Mesendoderm (in vitro differentiated cells): ENCODE measurements at regions not wholly inside any gene's neighbourhood (a gene's known extent, or its start where the extent isn't known, plus 50 kb on each side); places are given as distances from the start of the nearest gene placed in this dataset.

ENCODE experiments used
- DNase-seq: peaks from one replicate; pipeline ENCODE4 v3.0.0; 2013
- H2AK5ac ChIP-seq: 2 replicates; pipeline ENCODE4 v1.6.1; 2013; ENCODE audit warnings: low read length, inconsistent platforms
- H2BK120ac ChIP-seq: 2 replicates; pipeline ENCODE4 v1.6.1; 2013; ENCODE audit warnings: low read depth, mild to moderate bottlenecking, low read length, moderate library complexity, mixed read lengths
- H2BK15ac ChIP-seq: replicated peaks from 2 replicates; pipeline ENCODE4 v1.6.1; 2013; ENCODE audit warnings: low read depth, mild to moderate bottlenecking, moderate library complexity
- H2BK5ac ChIP-seq: 2 replicates; pipeline ENCODE4 v1.6.1; 2013; ENCODE audit warnings: low read length, inconsistent platforms
- H3K18ac ChIP-seq: 2 replicates; pipeline ENCODE4 v1.6.1; 2013; ENCODE audit warnings: mild to moderate bottlenecking, low read length, mixed read lengths
- H3K23ac ChIP-seq: one replicate; pipeline ENCODE4 v1.6.1; 2013; ENCODE audit warnings: low read length
- H3K27ac ChIP-seq: 2 replicates; pipeline ENCODE4 v1.5.1; 2013; ENCODE audit warnings: low read depth, mild to moderate bottlenecking, inconsistent platforms, low read length, moderate library complexity
- H3K27me3 ChIP-seq: 2 replicates; pipeline ENCODE4 v1.6.1; 2013; ENCODE audit warnings: low read length, control low read depth, mild to moderate bottlenecking, inconsistent platforms; ENCODE audit not compliant: insufficient read depth, poor library complexity
- H3K36me3 ChIP-seq: 2 replicates; pipeline ENCODE4 v1.6.1; 2013; ENCODE audit warnings: low read length, inconsistent platforms; ENCODE audit not compliant: control insufficient read depth, insufficient read depth
- H3K4ac ChIP-seq: one replicate; pipeline ENCODE4 v1.6.1; 2013; ENCODE audit warnings: low read depth, mild to moderate bottlenecking, low read length, moderate library complexity
- H3K4me1 ChIP-seq: 2 replicates; pipeline ENCODE4 v1.6.1; 2013; ENCODE audit warnings: low read depth, low read length, inconsistent platforms; ENCODE audit not compliant: control insufficient read depth
- H3K4me2 ChIP-seq: 2 replicates; pipeline ENCODE4 v1.6.1; 2013; ENCODE audit warnings: low read length
- H3K4me3 ChIP-seq: 2 replicates; pipeline ENCODE4 v1.5.1; 2013; ENCODE audit warnings: mild to moderate bottlenecking, low read length
- H3K56ac ChIP-seq: one replicate; pipeline ENCODE4 v1.6.1; 2013; ENCODE audit warnings: low read length
- H3K79me1 ChIP-seq: 2 replicates; pipeline ENCODE4 v1.6.1; 2013; ENCODE audit warnings: low read length, inconsistent platforms
- H3K79me2 ChIP-seq: 2 replicates; pipeline ENCODE4 v1.6.1; 2013; ENCODE audit warnings: mild to moderate bottlenecking, low read length; ENCODE audit not compliant: control insufficient read depth, insufficient read depth
- H3K9ac ChIP-seq: 2 replicates; pipeline ENCODE4 v1.6.1; 2013; ENCODE audit warnings: low read length, inconsistent platforms
- H4K5ac ChIP-seq: one replicate; pipeline ENCODE4 v1.6.1; 2013; ENCODE audit warnings: low read length
- H4K8ac ChIP-seq: one replicate; pipeline ENCODE4 v1.6.1; 2013; ENCODE audit warnings: low read depth, mild to moderate bottlenecking, control low read depth, low read length, moderate library complexity
- WGBS: extraction: QIAGEN DNeasy Blood & Tissue Kit; methylation state at CpG from one replicate; pipeline ENCODE4 v1.1.7; 2013; ENCODE audit warnings: low lambda C conversion rate, missing lambda C conversion rate; ENCODE audit not compliant: insufficient coverage; ENCODE audit errors: extremely low coverage; 5-methylcytosine and 5-hydroxymethylcytosine counted together

DNA sequence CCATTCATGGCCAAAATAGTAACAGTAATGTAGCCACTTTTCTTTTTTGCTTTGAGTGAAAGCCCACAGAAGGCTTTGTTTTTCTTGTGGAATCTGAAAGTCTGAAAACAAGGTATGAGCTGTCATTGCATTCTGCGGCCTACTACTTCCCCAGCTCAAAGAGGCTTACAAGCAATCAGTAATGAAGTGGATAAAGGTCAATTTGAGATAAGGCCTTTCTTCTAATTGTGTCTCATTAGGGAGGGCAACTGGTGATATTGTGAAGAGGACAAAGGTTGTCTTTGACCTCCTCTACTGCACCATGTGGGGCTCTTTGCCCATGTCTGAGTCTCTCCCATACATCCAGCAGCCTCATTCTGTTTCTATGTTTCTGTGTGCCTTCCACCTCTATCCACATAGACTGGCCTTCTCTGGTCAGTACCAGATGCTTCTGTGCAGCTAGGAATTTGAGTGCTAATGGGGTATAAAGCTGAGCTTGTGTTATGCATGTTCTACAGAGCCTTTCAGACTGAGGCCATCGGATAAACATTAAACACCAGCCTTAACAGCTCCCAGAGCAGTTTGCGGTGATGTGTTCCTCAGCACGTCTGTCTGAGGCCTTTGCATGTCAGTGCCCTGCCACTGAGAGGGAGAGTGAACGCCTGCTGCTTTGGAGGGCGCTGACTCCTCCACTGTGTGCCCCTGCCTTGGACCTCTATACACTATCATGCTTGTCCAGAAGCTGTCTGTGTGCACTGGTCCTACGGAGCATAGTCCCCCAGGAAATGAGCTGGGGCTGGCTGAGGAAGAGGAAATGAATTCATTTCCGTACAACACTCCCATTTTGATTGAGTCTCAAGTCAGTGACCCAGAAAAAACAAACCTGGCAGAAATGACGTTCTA, 80.2 kb downstream of the SH2D1A start:
- Histone ChIP-seq H3K79me2 (no peaks in the 10 kb centered on the region), H3K9ac (no peak overlapping the region), H3K56ac (no peak overlapping the region), H3K27ac (no peak overlapping the region), H3K4me1 (no peaks in the 10 kb centered on the region), H3K27me3 (no peaks in the 10 kb centered on the region), H3K4me3 (no peak overlapping the region), H2BK15ac (no peak overlapping the region), H3K4me2 (no peak overlapping the region), H3K36me3 (no peaks in the 10 kb centered on the region), H2AK5ac (no peak overlapping the region), H4K5ac (no peak overlapping the region), H3K4ac (no peak overlapping the region), H4K8ac (no peak overlapping the region), H2BK120ac (no peak overlapping the region), H3K79me1 (no peaks in the 10 kb centered on the region), H3K23ac (no peak overlapping the region), H3K18ac (no peak overlapping the region), H2BK5ac (no peak overlapping the region)
- peak; percentile 3 for DNase-seq
- WGBS: no CpG with 5 or more reads among the region's 9 CpGs

DNA sequence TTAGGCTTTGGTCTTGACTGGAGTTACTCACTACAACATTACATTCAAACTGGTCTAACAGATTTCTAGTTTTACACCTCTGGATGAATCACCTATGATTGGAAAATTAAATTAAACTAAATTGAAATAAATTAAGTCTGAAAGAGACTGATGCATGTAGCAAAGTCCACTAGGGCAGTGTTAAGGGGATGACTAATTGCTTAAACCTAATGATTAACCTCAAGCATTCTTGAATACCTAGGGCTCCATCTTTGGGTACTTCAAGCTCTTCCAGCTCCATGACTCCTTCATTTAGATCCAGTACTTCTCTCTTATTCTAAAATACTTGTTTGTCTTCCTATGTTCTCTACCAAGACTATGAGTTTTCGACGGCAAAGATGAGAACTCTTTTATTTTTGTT, 86.8 kb downstream of the SH2D1A start:
- Histone ChIP-seq H3K36me3 (no peaks in the 10 kb centered on the region), H3K27me3 (no peaks in the 10 kb centered on the region), H3K9ac (no peak overlapping the region), H3K4me3 (no peak overlapping the region), H4K5ac (no peak overlapping the region), H4K8ac (no peak overlapping the region), H3K27ac (no peak overlapping the region), H2BK15ac (no peak overlapping the region), H3K18ac (no peak overlapping the region), H3K4me1 (no peaks in the 10 kb centered on the region), H3K23ac (no peak overlapping the region), H2AK5ac (no peak overlapping the region), H3K4me2 (no peak overlapping the region), H2BK5ac (no peak overlapping the region), H3K56ac (no peak overlapping the region), H3K79me2 (no peaks in the 10 kb centered on the region), H2BK120ac (no peak overlapping the region), H3K79me1 (no peaks in the 10 kb centered on the region), H3K4ac (no peak overlapping the region)
- DNase-seq: no peak
- no CpG with 5 or more reads among the region's 2 CpGs for WGBS

DNA sequence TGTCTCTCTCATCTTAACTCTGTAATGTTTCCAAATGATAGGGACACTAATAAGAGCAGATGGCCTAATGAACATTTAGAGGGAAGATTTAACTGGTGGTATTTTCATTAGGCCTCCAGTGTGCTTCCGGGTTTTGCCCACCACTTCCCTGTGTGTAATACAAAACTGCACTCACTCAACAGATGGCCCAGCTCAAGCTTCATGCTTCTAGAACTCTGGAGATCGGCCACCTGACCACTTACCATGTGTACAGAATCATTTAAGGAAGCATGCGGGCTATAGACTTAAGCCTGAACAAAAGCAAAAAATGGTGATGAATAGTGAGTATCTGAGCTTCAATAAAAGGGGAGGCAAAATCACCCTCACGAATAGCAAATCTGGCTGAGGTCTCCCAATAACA, 89.3 kb downstream of the SH2D1A start:
- H3K4me3 ChIP-seq: no peak overlapping the region
- no peak overlapping the region for H2AK5ac ChIP-seq
- H4K5ac ChIP-seq: no peak overlapping the region
- H2BK5ac ChIP-seq: no peak overlapping the region
- no peak for DNase-seq
- H3K79me2 ChIP-seq: no peaks in the 10 kb centered on the region
- no peak overlapping the region for H3K27ac ChIP-seq
- H4K8ac ChIP-seq: no peak overlapping the region
- no peaks in the 10 kb centered on the region for H3K4me1 ChIP-seq
- H3K36me3 ChIP-seq: no peaks in the 10 kb centered on the region
- no peak overlapping the region for H2BK15ac ChIP-seq
- no peaks in the 10 kb centered on the region for H3K79me1 ChIP-seq
- no peaks in the 10 kb centered on the region for H3K27me3 ChIP-seq
- no peak overlapping the region for H3K56ac ChIP-seq
- no peak overlapping the region for H3K18ac ChIP-seq
- H3K4ac ChIP-seq: no peak overlapping the region
- no CpG with 5 or more reads among the region's 4 CpGs for WGBS
- H3K9ac ChIP-seq: no peak overlapping the region
- no peak overlapping the region for H2BK120ac ChIP-seq
- no peak overlapping the region for H3K4me2 ChIP-seq
- H3K23ac ChIP-seq: no peak overlapping the region

DNA sequence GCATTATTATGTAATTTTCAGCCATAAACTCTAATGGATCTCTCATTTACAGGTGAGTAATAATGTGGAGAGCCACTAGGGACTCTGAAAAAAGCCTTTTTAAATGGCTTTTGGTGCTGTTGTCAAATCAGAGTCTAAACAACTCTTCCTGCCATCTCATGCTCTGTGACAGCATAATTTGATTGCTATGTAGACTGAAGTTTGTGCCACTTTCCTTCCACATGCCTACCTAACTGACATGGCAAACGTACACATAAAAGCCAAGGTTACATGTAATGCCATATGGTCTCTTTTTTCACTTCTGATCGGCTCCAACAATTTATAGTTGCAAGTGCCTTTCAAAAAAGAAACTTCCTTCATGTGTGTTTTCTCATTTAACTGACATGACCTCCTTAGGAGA, 94.3 kb downstream of the SH2D1A start:
- Histone ChIP-seq H3K27ac (no peak overlapping the region), H2BK120ac (no peak overlapping the region), H2AK5ac (no peak overlapping the region), H3K23ac (no peak overlapping the region), H3K4me2 (no peak overlapping the region), H2BK5ac (no peak overlapping the region), H3K79me2 (no peaks in the 10 kb centered on the region), H4K8ac (no peak overlapping the region), H3K4ac (no peak overlapping the region), H3K4me1 (no peaks in the 10 kb centered on the region), H3K9ac (no peak overlapping the region), H3K36me3 (no peaks in the 10 kb centered on the region), H3K79me1 (no peaks in the 10 kb centered on the region), H2BK15ac (no peak overlapping the region), H3K56ac (no peak overlapping the region), H3K4me3 (no peak overlapping the region), H3K27me3 (no peaks in the 10 kb centered on the region), H4K5ac (no peak overlapping the region), H3K18ac (no peak overlapping the region)
- no CpG with 5 or more reads among the region's 2 CpGs for WGBS
- DNase-seq: no peak

DNA sequence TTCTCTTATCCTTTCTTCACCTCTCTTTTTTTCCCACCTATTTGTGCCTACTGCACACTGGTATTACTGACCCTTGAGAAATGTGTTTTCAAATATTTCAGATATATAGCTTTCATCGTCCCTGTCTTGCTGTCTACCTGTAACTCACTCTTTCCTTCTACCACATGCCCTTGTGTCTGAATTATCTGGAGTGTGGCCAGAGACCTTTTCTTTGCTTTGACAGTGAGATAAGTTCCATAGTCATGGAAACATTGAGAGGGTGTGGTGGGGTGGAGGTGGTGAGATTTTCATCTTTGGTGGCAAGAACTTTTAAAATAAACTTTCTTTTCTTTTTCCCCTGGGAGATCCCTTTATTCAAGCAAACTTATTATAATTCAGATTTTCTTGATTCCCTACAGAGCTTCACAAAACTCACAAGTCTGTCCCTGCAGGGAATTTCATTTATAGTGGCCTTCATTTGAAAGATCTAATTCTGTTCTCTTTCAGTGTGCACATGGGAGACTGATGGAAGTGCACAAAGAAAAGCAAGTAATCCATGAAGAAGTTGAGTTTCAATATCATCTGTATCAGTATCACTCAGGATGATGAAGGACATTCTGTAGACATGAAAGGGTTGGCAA, 95.7 kb downstream of the SH2D1A start:
- Histone ChIP-seq H3K9ac (no peak overlapping the region), H4K8ac (no peak overlapping the region), H2BK5ac (no peak overlapping the region), H3K23ac (no peak overlapping the region), H3K4ac (no peak overlapping the region), H3K27me3 (no peaks in the 10 kb centered on the region), H3K56ac (no peak overlapping the region), H3K79me1 (no peaks in the 10 kb centered on the region), H3K18ac (no peak overlapping the region), H3K36me3 (no peaks in the 10 kb centered on the region), H3K79me2 (no peaks in the 10 kb centered on the region), H4K5ac (no peak overlapping the region), H3K4me1 (no peaks in the 10 kb centered on the region), H2BK120ac (no peak overlapping the region), H3K4me2 (no peak overlapping the region), H3K4me3 (no peak overlapping the region), H2BK15ac (no peak overlapping the region), H2AK5ac (no peak overlapping the region), H3K27ac (no peak overlapping the region)
- DNase-seq: no peak
- WGBS: no CpG with 5 or more reads among the region's 1 CpG
